Activated T-helper 1 cell treated with anti-CD3 and anti-CD28 coated beads, Interleukin-12 subunit alpha, Interleukin-12 subunit beta, Interleukin-2, Interleukin-4 antibody, amounts not matched to agents 30 ng/mL and 10 ng/mL and 1 ng/mL, durations not matched to agents 14 hours and 24 hours and 36 hours (primary cell): ENCODE measurements at regions not wholly inside any gene's neighbourhood (a gene's known extent, or its start where the extent isn't known, plus 50 kb on each side); places are given as distances from the start of the nearest gene placed in this dataset.

Experiments
- DNase-seq: peaks from one replicate; pipeline ENCODE4 v3.0.0; 2021; ENCODE audit warnings: low spot score
- H3K27ac Mint-ChIP-seq: one replicate; pipeline ENCODE4 v1.8.0; 2021; ENCODE audit warnings: mild to moderate bottlenecking, mixed read lengths
- H3K27me3 Mint-ChIP-seq: one replicate; pipeline ENCODE4 v1.8.0; 2022; ENCODE audit warnings: mild to moderate bottlenecking, moderate library complexity, mixed read lengths; ENCODE audit not compliant: insufficient read depth
- H3K36me3 Mint-ChIP-seq: one replicate; pipeline ENCODE4 v1.8.0; 2021; ENCODE audit warnings: low read depth, mixed read lengths
- H3K4me1 Mint-ChIP-seq: one replicate; pipeline ENCODE4 v1.8.0; 2021; ENCODE audit warnings: low read depth, mixed read lengths
- H3K4me3 Mint-ChIP-seq: one replicate; pipeline ENCODE4 v1.8.0; 2021; ENCODE audit warnings: mild to moderate bottlenecking, moderate library complexity, mixed read lengths
- H3K9me3 Mint-ChIP-seq: one replicate; pipeline ENCODE4 v1.8.0; 2021; ENCODE audit warnings: mixed read lengths
- intact Hi-C: fragments of 100-400 bp; cut with micrococcal nuclease; formaldehyde crosslinking; loops from one replicate; pipeline ENCODE4 v1.15.1; 2024

- H3K27me3 Mint-ChIP-seq, result no peaks in the 10 kb centered on the region
- intact Hi-C loops, result no loop called here
- peaks cover 15% of the 10 kb centered on the region for H3K4me1 Mint-ChIP-seq
- no peak overlapping the region for H3K27ac Mint-ChIP-seq
- H3K4me3 Mint-ChIP-seq, result no peak overlapping the region
- H3K9me3 Mint-ChIP-seq, result peaks cover 13% of the 10 kb centered on the region
- peaks cover 8% of the 10 kb centered on the region for H3K36me3 Mint-ChIP-seq
- DNase-seq, result no peak
Measured at GRCh38 chr21:14716761-14717396, 170.8 kb upstream of the SAMSN1 start.

- DNase-seq, result no peak
- intact Hi-C loops, result no loop called here
- H3K36me3 Mint-ChIP-seq, result peaks cover 8% of the 10 kb centered on the region
- no peak overlapping the region for H3K4me3 Mint-ChIP-seq
- H3K4me1 Mint-ChIP-seq, result peaks cover 7% of the 10 kb centered on the region
- H3K27me3 Mint-ChIP-seq, result no peaks in the 10 kb centered on the region
- no peak overlapping the region for H3K27ac Mint-ChIP-seq
- peaks cover 25% of the 10 kb centered on the region for H3K9me3 Mint-ChIP-seq
Measured at GRCh38 chr21:14713109-14713508, 167.0 kb upstream of the SAMSN1 start.

GRCh38 chr21:14712121-14712715 lies 166.1 kb upstream of the SAMSN1 start:
- intact Hi-C loops, result no loop called here
- H3K9me3 Mint-ChIP-seq, result peaks cover 25% of the 10 kb centered on the region
- no peak overlapping the region for H3K27ac Mint-ChIP-seq
- peaks cover 8% of the 10 kb centered on the region for H3K36me3 Mint-ChIP-seq
- no peaks in the 10 kb centered on the region for H3K27me3 Mint-ChIP-seq
- no peak for DNase-seq
- H3K4me3 Mint-ChIP-seq, result no peak overlapping the region
- peaks cover 7% of the 10 kb centered on the region for H3K4me1 Mint-ChIP-seq

- H3K9me3 Mint-ChIP-seq, result peaks cover 30% of the 10 kb centered on the region
- peaks cover 14% of the 10 kb centered on the region for H3K4me1 Mint-ChIP-seq
- H3K27ac Mint-ChIP-seq, result no peak overlapping the region
- no peaks in the 10 kb centered on the region for H3K27me3 Mint-ChIP-seq
- DNase-seq, result no peak
- peaks cover 8% of the 10 kb centered on the region for H3K36me3 Mint-ChIP-seq
- no peak overlapping the region for H3K4me3 Mint-ChIP-seq
- intact Hi-C loops, result no loop called here
Measured at GRCh38 chr21:14711287-14711686, 165.2 kb upstream of the SAMSN1 start.

GRCh38 chr21:14707511-14708020 lies 161.5 kb upstream of the SAMSN1 start:
- peaks cover 4% of the 10 kb centered on the region for H3K36me3 Mint-ChIP-seq
- H3K4me3 Mint-ChIP-seq, result no peak overlapping the region
- H3K4me1 Mint-ChIP-seq, result peaks cover 17% of the 10 kb centered on the region
- H3K9me3 Mint-ChIP-seq, result peaks cover 27% of the 10 kb centered on the region
- no peak overlapping the region for H3K27ac Mint-ChIP-seq
- no peak for DNase-seq
- intact Hi-C loops, result no loop called here
- H3K27me3 Mint-ChIP-seq, result no peaks in the 10 kb centered on the region

- Mint-ChIP-seq H3K9me3 (peaks cover 21% of the 10 kb centered on the region), H3K4me1 (peaks cover 12% of the 10 kb centered on the region), H3K4me3 (no peak overlapping the region), H3K27ac (no peak overlapping the region), H3K27me3 (no peaks in the 10 kb centered on the region), H3K36me3 (peaks cover 2% of the 10 kb centered on the region)
- intact Hi-C loops, result no loop called here
- DNase-seq, result no peak
Measured at GRCh38 chr21:14706712-14707510, 160.8 kb upstream of the SAMSN1 start.

- peaks cover 1% of the 10 kb centered on the region for H3K36me3 Mint-ChIP-seq
- no peak for DNase-seq
- H3K27me3 Mint-ChIP-seq, result no peaks in the 10 kb centered on the region
- H3K4me1 Mint-ChIP-seq, result no peaks in the 10 kb centered on the region
- H3K9me3 Mint-ChIP-seq, result no peaks in the 10 kb centered on the region
- intact Hi-C loops, result no loop called here
- no peak overlapping the region for H3K4me3 Mint-ChIP-seq
- H3K27ac Mint-ChIP-seq, result no peak overlapping the region
Measured at GRCh38 chr21:14699433-14700407, 153.6 kb upstream of the SAMSN1 start.

DNA sequence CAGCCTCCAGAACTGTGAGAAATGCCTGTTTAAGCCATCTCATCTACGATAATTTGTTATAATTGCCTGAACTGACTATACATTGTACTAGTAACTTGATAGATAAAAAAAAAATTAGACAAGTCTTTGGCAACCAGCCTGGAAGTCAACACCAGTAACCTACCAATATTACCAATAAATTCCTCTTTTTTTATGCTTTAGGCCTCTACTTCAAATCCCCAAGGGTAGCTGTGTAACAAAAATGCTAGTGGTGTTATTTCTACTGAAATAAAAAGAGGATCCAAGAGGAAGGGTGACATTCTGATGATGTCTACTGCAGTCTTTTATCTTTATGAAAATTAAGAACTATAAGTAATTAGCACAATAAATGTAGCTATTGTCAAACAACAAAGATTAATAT lies 151.7 kb upstream of the SAMSN1 start:
- DNase-seq, result no peak
- H3K4me3 Mint-ChIP-seq, result no peak overlapping the region
- no peaks in the 10 kb centered on the region for H3K4me1 Mint-ChIP-seq
- intact Hi-C loops, result no loop called here
- H3K36me3 Mint-ChIP-seq, result peaks cover 1% of the 10 kb centered on the region
- H3K27ac Mint-ChIP-seq, result no peak overlapping the region
- H3K9me3 Mint-ChIP-seq, result no peaks in the 10 kb centered on the region
- no peaks in the 10 kb centered on the region for H3K27me3 Mint-ChIP-seq

DNA sequence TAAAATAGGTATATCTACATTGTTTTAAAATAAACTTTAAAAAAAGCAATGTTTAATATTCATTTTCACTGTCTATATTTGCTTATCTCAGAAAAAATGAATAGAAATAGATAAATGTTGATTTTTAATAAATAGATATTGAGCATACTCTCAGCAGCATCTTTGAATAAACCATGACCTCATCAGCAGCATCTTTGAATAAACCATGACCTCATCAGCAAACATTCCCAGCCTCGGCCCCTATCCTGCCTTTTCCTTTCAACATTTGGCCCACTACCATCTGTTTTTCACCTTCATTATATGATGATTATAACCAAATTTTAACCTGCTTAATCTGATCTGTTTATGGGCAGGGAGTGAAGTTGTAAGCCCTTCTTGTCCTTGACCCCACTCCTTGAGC lies 148.7 kb upstream of the SAMSN1 start:
- Mint-ChIP-seq H3K9me3 (peaks cover under 1% of the 10 kb centered on the region), H3K27ac (no peak overlapping the region), H3K4me1 (peaks cover 12% of the 10 kb centered on the region), H3K27me3 (no peaks in the 10 kb centered on the region), H3K4me3 (no peak overlapping the region), H3K36me3 (peaks cover 5% of the 10 kb centered on the region)
- intact Hi-C loops, result no loop called here
- DNase-seq, result no peak

GRCh38 chr21:14693997-14694396 lies 147.9 kb upstream of the SAMSN1 start:
- Mint-ChIP-seq H3K4me1 (peaks cover 14% of the 10 kb centered on the region), H3K4me3 (no peak overlapping the region), H3K9me3 (peaks cover 9% of the 10 kb centered on the region), H3K27ac (no peak overlapping the region), H3K36me3 (peaks cover 5% of the 10 kb centered on the region), H3K27me3 (no peaks in the 10 kb centered on the region)
- no peak for DNase-seq
- intact Hi-C loops, result no loop called here

GRCh38 chr21:14691914-14692313 lies 145.8 kb upstream of the SAMSN1 start:
- Mint-ChIP-seq H3K4me1 (peaks cover 30% of the 10 kb centered on the region), H3K9me3 (peaks cover 14% of the 10 kb centered on the region), H3K36me3 (peaks cover 8% of the 10 kb centered on the region), H3K27me3 (no peaks in the 10 kb centered on the region), H3K4me3 (no peak overlapping the region), H3K27ac (no peak overlapping the region)
- intact Hi-C loops, result no loop called here
- no peak for DNase-seq

DNA sequence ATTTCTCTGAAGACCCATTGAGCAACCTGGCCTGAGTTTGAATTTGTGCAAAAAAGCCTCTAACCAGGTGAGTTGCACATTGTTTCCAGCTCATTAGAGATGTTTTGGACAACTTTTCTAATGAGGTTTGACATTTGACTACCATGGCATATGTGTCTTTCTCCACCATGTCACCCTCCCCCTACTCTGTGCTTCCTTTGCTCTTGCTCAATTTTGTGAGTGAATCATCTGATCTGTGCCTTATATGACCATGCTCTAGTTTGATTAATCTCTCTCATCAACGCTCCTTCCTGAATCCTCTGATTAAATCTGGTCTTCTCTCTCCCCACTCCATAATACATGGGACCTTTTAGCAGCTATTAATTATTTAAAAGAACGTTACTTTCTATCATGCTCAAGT lies 144.8 kb upstream of the SAMSN1 start:
- peaks cover 14% of the 10 kb centered on the region for H3K9me3 Mint-ChIP-seq
- no peak overlapping the region for H3K27ac Mint-ChIP-seq
- intact Hi-C loops, result no loop called here
- no peak for DNase-seq
- H3K4me1 Mint-ChIP-seq, result peaks cover 39% of the 10 kb centered on the region
- H3K4me3 Mint-ChIP-seq, result no peak overlapping the region
- H3K27me3 Mint-ChIP-seq, result no peaks in the 10 kb centered on the region
- peaks cover 8% of the 10 kb centered on the region for H3K36me3 Mint-ChIP-seq
